K562 (cell line): ENCODE measurements at regions not wholly inside any gene's neighbourhood (a gene's known extent, or its start where the extent isn't known, plus 50 kb on each side); places are given as distances from the start of the nearest gene placed in this dataset.

Source experiments
- ARID4B ChIP-seq: sonication (generic); formaldehyde crosslinking; IDR thresholded peaks from 2 replicates; pipeline ENCODE4 v1.8.0; 2022; ENCODE audit warnings: mild to moderate bottlenecking, missing genetic modification reagents
- CAMTA2 ChIP-seq: fragments of 250-450 bp; sonication (Bioruptor Pico); conservative IDR thresholded peaks from 2 replicates; pipeline ENCODE4 v1.5.1; 2022
- E2F1 ChIP-seq: sonication (generic); formaldehyde crosslinking; IDR thresholded peaks from 2 replicates; pipeline ENCODE4 v1.8.1; 2023; ENCODE audit warnings: mild to moderate bottlenecking, missing genetic modification reagents, moderate library complexity
- FUS ChIP-seq: fragments of 200-400 bp; formaldehyde crosslinking; optimal IDR thresholded peaks from 2 replicates; pipeline ENCODE3; 2017; ENCODE audit warnings: low read depth, low read length
- MIER1 ChIP-seq: fragments of 450-650 bp; IDR thresholded peaks from 2 replicates; pipeline ENCODE4 v1.6.1; 2016; ENCODE audit warnings: antibody characterized with exemption, mild to moderate bottlenecking, low read depth
- NFXL1 ChIP-seq: fragments of 450-650 bp; formaldehyde crosslinking; IDR thresholded peaks from 2 replicates; pipeline ENCODE4 v1.4.0; 2021; ENCODE audit warnings: mild to moderate bottlenecking
- RBFOX2 ChIP-seq: fragments of 200-400 bp; formaldehyde crosslinking; IDR thresholded peaks from 2 replicates; pipeline ENCODE4 v1.6.1; 2017; ENCODE audit warnings: low read depth, mild to moderate bottlenecking, low read length, moderate library complexity
- SREBF1 ChIP-seq: fragments of 150-350 bp; IDR thresholded peaks from 2 replicates; pipeline ENCODE4 v1.6.1; 2014; ENCODE audit warnings: antibody characterized with exemption, low read depth, low read length, borderline replicate concordance
- TARDBP ChIP-seq: fragments of 450-650 bp; IDR thresholded peaks from 2 replicates; pipeline ENCODE4 v1.6.1; 2016
- UBTF ChIP-seq, 2 experiments: IDR thresholded peaks; 2 replicates each; pipeline ENCODE4 v1.6.1; 2012; ENCODE audit warnings: improper control_type of control experiment in 2 of 2, low read depth in 2 of 2, low read length in 2 of 2, borderline replicate concordance in 1 of 2
- ZBTB11 ChIP-seq, 3 experiments: fragments of 200-800 bp in 1 of 3; fragments of 250-450 bp in 1 of 3; fragments of 450-650 bp in 1 of 3; sonication (Bioruptor Pico) in 1 of 3; sonication (Bioruptor generic) in 1 of 3; formaldehyde crosslinking in 1 of 3; IDR thresholded peaks; 2 replicates each; pipeline versions ENCODE4 v1.6.1 to v1.8.0; 2016 to 2022; ENCODE audit warnings: mild to moderate bottlenecking in 2 of 3, missing genetic modification characterization in 2 of 3, missing compliant biosample characterization in 1 of 3, moderate library complexity in 1 of 3
- ZNF12 ChIP-seq: sonication (generic); formaldehyde crosslinking; IDR thresholded peaks from 2 replicates; pipeline ENCODE4 v1.4.0; 2020; ENCODE audit warnings: mild to moderate bottlenecking, missing genetic modification reagents
- ZNF311 ChIP-seq: fragments of 250-450 bp; sonication (Bioruptor Pico); IDR thresholded peaks from 2 replicates; pipeline ENCODE4 v1.4.0; 2020; ENCODE audit warnings: mild to moderate bottlenecking, moderate library complexity

GRCh38 chr1:201648066-201648906, 109.4 kb downstream of the NAV1 start (continued):
- no peak for TF ChIP-seq E2F1 (CRISPR knock-in tag)
- TF ChIP-seq RBFOX2 = peak; percentile 63
- TF ChIP-seq ZNF311 = no peak
- no peak for TF ChIP-seq FUS
- TF ChIP-seq ARID4B = peak; percentile 16; the same call in 1 of the 2 replicates
- no peak for TF ChIP-seq ZNF12 (CRISPR knock-in tag)
- TF ChIP-seq NFXL1 (CRISPR knock-in tag) = no peak
- no peak for TF ChIP-seq SREBF1
- no peak for TF ChIP-seq CAMTA2
- no peak for TF ChIP-seq MIER1
- TF ChIP-seq TARDBP = no peak
- TF ChIP-seq UBTF (IDR thresholded peaks at IDR 0.05; ENCODE audit: borderline replicate concordance in 1 of 2, low read depth in 2 of 2, low read length in 2 of 2) = peak; percentile 34 to 71; a peak in 1 of 4 replicates
- 0 out of 6 replicates have a peak, but pooled peaks of 1 of the 3 experiments have one; percentile 34 for TF ChIP-seq ZBTB11 (CRISPR knock-in tag; IDR thresholded peaks at IDR 0.05)
